HG03280 (cell line): ENCODE measurements at regions not wholly inside any gene's neighbourhood (a gene's known extent, or its start where the extent isn't known, plus 50 kb on each side); places are given as distances from the start of the nearest gene placed in this dataset.
A peak's percentile ranks its signal among the peaks of the same experiment; 100 is the strongest.

ENCODE experiments used
- ATAC-seq: cut with Tn5 transposase; IDR thresholded peaks from one replicate; pipeline ENCODE4 v1.9.1; 2021; ENCODE audit warnings: mild to moderate bottlenecking, moderate library complexity; ENCODE audit not compliant: unreplicated experiment

- no peak for ATAC-seq
Observed at GRCh38 chr4:123308667-123309066, 87.9 kb upstream of the SPRY1 start.

GRCh38 chr4:123312116-123312515 is 84.5 kb upstream of the SPRY1 start:
- ATAC-seq: no peak

GRCh38 chr4:123312951-123313592 is 83.5 kb upstream of the SPRY1 start:
- no peak for ATAC-seq

- ATAC-seq: no peak
Observed at GRCh38 chr4:123315617-123316016, 81.0 kb upstream of the SPRY1 start.

- no peak for ATAC-seq
Observed at GRCh38 chr4:123317211-123317610, 79.4 kb upstream of the SPRY1 start.

- ATAC-seq: no peak
Observed at GRCh38 chr4:123319639-123320038, 77.0 kb upstream of the SPRY1 start.

- ATAC-seq: no peak
Observed at GRCh38 chr4:123323998-123324397, 72.6 kb upstream of the SPRY1 start.

- peak; percentile 96 for ATAC-seq
Observed at GRCh38 chr4:123325241-123325681, 71.3 kb upstream of the SPRY1 start.

GRCh38 chr4:123327346-123327745 is 69.2 kb upstream of the SPRY1 start:
- ATAC-seq: no peak

GRCh38 chr4:123327846-123328429 is 68.7 kb upstream of the SPRY1 start:
- no peak for ATAC-seq

- no peak for ATAC-seq
Observed at GRCh38 chr4:123338715-123339114, 57.9 kb upstream of the SPRY1 start.

- no peak for ATAC-seq
Observed at GRCh38 chr4:123339507-123340380, 56.9 kb upstream of the SPRY1 start.

GRCh38 chr4:123340381-123340701 is 56.3 kb upstream of the SPRY1 start:
- ATAC-seq: no peak

GRCh38 chr4:123342498-123342897 is 54.1 kb upstream of the SPRY1 start:
- ATAC-seq: no peak

GRCh38 chr4:123343400-123344041 is 53.1 kb upstream of the SPRY1 start:
- ATAC-seq: no peak

- no peak for ATAC-seq
Observed at GRCh38 chr4:123345137-123345934, 51.3 kb upstream of the SPRY1 start.

- no peak for ATAC-seq
Observed at GRCh38 chr4:123345935-123346300, 50.7 kb upstream of the SPRY1 start.

- no peak for ATAC-seq
Observed at GRCh38 chr4:123346330-123346940, 50.2 kb upstream of the SPRY1 start.
